ENCODE measurements at regions not wholly inside any gene's neighbourhood (a gene's known extent, or its start where the extent isn't known, plus 50 kb on each side); places are given as distances from the start of the nearest gene placed in this dataset.
A peak's percentile ranks its signal among the peaks of the same experiment; 100 is the strongest.

DNA sequence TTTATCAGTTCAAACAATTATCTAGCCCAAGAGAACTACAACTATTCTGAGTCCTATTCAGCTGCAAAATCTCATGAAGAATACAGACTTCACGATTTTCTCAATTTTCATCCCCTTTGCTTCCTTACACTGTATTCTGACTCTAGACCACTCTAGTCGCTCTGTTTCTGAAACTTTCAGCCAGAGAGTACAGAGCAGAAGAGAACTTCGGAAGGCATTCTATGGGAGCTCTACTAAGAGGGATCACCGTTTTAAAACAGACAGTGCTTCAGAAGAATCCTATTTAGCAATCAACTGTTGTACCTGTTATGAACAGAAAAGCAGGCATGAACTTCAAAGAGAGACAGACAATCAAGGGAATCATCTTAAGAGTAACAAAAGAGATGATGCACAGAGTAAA is 419.4 kb downstream of the SHQ1 start:
- DNase-seq: no peak

DNA sequence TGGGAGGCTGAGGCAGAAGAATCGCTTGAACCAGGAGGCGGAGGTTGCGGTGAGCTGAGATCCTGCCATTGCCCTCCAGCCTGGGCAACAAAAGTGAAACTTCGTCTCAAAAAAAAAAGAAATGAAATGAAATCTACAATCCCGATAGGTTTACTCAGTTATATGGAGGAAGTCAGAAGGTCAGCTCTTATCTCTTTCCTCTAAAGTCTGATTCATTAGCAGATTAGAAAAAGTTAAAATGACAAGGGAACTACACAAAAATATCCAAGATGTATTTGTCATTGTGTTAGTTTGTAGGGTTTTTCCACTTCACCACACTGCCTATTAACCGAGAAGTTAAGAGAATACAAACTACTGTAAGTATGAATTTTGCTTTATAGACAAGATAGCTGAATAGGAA is 420.6 kb downstream of the SHQ1 start:
- no peak for DNase-seq

DNA sequence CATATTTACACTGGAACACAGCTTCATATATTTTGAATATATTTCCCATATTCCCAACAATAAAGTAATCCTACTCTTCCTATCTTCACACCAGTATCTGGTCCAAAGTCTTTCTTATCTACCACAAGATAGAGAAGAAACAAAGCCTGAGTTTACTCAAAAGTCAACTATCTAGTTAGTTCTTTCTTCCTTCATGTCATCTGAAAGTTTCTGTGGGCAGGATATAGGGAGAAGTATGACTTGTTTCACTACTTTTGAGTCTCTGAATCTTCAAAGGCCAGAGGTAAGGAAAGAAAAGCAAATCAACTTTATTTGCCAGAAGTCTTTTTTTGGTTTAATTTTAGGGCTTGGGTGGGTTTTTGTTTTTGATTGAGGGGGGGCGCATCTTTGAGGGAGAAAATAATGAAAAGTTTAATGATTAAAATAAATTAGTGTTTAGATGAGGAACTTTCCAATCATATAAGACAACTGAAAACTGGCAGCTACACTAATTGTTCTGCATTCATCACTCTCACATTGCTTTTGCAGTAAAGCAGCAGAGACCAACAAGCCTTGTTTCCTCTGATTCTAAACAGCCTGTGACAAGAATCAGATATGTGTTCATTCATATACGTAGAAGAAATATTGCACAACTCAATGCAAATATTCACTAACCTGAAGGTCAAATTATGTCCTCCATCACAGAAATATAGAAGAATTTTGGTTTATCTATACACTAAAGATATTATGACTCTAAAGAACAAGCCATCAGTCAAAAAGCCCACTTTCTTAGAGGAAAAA is 421.4 kb downstream of the SHQ1 start:
- peak in 1 of 4 experiments; percentile 13 for DNase-seq

DNA sequence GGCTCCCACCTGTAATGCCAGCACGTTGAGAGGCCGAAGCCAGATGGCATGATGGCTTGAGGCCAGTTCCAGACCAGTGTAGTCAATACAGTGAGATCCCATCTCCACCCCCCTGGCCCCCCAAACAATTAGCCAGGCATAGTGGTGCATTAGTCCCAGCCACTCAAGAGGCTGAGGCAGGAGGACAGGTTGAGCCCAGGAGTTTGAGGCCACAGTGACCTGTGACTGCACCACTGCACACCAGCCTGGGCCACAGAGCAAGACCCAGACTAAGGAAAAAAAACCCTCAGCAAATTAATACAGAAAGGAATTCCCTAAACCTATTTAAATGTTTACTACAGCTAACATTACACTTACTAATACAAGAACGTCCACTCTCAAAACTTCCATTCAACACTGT is 424.6 kb downstream of the SHQ1 start:
- no peak for DNase-seq

DNA sequence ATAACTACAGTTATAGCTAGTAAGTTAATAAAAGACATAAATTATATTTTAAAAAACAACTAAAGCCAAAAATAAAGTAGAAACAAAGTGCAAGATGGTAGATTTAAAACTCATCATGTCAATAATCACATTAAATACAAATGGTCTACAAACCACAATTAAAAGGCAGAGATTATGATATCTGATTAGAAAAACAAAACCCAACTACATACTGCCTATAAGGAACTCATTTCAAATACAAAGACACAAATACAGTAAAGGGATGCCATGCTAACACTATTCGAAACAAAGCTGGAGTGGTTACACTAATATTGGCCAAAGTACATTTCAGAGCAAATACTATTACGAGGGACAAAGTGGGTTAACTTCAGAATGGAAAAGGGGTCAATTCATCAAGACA is 426.5 kb downstream of the SHQ1 start:
- DNase-seq: no peak

DNA sequence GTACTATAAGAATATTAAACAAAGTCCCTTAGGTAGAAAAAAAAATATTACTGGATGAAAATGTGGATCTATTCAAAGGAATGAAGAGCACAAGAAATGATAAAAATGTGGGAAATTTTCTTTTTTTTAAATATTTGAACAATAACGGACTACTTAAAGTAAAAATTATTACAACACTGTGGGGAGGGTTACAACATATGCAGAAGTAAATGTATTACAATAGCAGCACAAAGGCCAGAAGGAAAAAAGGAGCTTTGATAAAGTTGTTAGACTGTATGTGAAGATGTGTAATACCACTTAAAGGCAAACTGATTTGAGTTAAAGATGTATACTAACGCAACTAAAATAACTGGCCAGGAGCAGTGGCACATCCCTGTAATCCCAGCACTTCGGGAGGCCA is 427.1 kb downstream of the SHQ1 start:
- DNase-seq: peak in 2 of 4 experiments; percentile 47 to 61

DNA sequence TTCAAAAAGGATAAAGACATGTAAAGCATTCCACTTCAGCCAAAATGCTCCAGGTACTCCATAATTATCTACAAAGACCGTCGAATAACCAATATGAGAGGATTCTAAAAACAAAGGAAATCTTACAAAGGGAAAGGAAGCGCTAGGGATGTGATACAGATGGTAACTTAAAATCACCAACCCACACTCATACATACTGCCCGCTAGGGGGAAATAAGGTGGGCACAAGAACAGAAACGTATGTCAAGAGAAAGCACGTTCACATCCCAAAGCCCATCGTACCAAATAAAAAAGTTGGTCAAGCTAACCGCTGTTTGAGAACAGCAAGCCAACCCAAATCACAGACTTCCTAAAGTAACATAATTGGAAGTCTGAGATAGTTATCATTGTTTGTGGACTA is 429.4 kb downstream of the SHQ1 start:
- DNase-seq: no peak

DNA sequence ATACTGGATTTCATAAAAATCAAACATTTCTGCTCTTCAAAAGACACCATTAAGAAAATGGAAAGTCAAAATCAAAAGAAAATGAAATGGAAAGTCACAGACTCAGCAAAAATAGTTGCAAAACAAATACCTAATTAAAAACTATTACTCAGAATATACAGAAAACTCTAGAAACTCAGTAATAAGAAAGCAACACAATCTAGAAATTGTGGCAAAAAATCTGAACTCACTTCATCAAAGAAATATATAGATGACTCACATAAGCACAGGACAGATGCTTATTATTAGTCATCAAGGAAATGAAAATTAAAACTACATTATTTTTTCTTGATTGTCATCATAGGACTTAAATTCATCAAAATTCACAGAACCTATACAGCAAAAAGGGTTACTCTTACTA is 430.0 kb downstream of the SHQ1 start:
- DNase-seq: no peak

DNA sequence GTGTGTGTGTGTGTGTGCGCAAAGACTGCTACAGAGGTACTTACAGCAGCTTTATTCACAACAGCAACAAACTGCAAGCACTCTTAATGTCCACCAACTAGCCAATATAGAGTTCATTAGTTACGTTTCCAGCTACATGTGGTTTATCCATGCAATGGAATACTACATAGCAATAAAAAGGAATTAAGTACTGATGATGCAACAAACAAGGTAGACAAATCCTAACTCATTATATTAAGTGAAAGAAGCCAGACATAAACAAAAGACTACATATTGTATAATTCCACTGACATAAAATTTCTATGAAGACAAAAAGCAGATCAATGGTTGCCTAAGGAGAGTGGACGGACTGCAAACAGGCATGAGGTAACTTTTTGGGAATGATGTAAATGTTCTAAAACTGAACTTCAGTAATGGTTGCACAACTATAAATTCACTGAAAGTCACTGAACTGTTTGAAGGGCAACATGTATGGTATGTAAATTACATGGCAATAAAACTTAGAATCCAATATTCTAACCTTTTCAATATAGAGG is 433.7 kb downstream of the SHQ1 start:
- no peak for DNase-seq

DNA sequence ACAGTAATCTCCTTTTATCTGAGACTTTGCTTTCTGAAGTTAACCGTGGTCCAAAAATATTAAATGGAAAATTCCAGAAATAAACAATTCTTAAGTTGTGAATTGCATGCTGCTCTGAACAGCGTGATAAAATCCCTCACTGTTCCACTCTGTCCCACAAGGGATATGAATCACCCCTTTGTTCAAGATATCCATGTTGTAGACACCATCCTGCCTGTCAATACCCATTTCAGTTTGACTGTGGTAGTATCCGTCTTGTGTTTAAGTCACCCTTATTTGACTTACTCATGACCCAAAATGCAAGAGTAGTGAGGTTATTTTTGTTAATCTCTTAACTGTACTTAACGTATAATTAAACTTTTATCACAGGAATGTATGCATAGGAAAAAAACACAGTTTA is 435.0 kb downstream of the SHQ1 start:
- no peak for DNase-seq

DNA sequence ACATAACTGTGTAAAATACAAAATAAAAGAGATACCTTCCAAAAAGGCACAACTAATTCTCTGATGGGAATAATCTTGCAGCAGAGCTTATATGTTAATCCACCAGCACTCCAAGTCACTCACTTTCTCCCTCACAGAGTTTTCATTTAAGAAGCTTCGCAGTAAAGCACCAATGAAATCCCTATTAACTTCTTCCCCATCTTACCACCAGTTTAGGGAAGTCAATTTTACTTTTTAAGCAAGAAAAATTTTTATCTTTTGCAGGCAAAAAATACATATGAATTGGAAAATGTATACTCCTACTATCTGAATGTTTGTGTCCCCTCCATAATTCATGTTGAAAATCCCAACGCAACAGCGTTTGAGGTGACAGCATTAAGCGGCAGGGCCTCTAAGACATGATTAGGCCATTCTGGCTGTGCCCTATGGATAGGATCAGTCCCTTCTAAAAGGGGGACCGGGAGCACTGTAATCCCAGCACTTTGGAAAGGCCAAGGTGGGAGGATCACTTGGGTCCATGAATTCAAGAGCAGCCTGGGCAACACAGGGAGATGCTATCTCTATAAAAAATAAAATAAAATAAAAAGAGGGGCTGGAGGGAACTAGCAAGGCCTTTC is 435.8 kb downstream of the SHQ1 start:
- DNase-seq: peak in 2 of 4 experiments; percentile 39 to 46

DNA sequence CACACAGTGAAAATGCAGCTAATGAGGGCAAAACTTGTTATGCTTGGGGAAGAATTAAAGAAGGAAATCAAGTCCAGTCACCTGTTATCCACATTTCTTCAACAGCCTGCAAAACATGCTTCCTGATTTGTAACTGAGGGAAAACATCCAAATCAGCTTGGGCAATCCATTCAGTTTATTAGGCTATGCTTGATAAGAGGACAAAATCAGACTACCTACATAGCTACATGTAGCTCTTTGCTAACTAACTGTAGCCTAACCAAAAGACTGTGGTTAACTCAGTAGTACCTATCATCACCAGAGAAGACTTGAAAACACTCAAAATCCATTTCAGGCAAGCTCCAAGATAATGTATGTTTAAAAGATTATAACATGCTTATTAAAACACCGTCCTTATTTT is 436.4 kb downstream of the SHQ1 start:
- peak in 1 of 4 experiments; percentile 8 for DNase-seq

DNA sequence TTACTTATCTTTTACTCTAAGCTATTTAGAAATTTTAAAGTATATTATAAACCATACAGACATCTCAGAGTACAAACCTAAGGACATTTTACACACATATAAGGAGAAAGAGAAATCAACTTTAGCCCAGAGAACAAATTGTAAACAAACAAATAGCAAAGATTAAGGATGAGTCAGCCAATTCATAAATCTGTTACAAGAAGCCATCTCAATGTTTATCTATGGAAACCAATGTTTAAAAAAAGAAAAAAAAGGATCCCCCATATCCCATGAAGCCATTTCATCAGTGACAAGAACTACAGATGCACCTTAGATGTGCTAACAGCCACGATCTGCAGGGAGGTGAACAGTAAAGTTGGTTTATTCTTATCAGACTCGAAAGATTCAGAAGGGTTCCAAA is 437.1 kb downstream of the SHQ1 start:
- no peak for DNase-seq

DNA sequence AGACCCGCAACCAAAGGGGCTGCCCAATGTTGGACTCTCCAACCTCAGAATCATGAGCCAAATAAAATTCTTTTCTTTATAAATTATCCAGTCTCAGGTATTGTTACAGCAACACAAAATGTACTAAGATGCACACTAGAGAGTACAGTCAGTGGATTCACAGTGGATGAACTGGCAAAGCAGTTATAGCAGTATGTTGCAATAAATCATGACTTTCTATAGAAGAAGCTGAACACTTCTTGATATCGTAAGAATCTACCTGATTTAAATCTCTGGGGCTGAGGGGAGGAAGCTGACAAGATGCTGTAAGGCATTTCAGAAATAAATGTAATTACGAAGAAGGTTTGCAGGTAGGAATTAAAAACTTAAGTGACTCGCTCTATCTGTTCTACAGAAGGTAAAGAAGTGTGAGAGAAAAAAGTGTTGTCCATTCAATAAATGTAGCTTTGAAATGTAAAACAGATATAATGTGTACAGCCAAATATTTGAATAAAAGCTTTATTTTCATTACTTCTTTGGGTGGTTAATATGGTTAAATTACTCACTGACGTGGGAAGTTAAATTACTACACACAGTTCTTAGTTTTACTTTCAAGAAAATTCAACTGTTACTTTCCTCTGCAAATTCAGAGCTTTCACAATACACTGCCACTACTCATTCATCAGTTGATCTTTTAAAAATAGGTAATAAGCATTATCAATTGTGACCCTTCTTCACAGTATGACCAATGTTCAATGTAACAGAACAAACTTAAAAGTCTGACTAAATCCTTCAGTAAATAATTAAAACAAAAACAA is 439.1 kb downstream of the SHQ1 start:
- peak in 1 of 4 experiments; percentile 13 for DNase-seq

DNA sequence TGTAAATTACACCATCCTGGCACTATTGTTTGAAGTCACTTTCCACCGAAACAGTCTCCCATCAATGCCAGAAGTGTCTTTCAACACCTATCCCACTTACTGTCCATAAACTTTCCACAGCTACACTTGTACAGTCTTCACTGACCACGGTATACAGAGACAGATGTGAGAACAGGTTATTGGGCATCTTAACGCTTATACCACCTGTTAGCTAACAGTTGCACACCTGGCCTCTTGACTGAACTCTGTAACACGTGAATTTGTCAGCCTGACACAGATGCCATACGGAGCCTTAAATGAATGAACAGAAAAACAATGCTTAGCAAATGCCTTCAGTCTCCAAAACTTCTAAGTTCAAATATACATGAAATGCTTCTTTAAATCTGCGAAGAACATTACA is 440.5 kb downstream of the SHQ1 start:
- DNase-seq: no peak

DNA sequence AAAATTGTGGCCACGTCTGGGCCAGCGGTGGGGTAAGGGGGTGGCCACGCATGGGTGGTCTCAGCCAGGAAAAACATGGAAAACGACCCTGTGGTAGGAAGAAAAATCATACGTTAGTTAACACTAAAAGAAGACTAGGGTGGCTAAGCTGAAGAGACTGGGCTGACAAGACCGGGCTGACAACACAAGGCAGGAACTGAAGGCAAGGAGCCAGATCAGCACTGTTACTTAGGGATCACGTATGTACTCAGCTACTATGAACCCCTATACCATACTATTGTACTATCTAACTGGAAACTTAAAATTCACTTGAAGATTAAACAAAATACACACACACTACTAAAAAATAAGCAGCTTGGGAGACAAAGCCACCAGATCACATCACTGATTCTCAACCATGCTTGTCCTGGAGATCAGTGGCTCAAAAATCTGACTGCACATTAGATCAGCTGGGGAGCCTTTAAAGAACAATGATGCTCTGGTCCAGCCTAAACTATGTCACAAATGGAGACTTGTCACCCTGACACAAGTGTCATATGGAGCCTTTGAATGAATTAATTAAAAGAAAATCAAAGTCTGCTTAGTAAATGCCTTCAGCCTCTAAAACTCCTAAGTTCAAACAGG is 442.2 kb downstream of the SHQ1 start:
- DNase-seq: no peak

DNA sequence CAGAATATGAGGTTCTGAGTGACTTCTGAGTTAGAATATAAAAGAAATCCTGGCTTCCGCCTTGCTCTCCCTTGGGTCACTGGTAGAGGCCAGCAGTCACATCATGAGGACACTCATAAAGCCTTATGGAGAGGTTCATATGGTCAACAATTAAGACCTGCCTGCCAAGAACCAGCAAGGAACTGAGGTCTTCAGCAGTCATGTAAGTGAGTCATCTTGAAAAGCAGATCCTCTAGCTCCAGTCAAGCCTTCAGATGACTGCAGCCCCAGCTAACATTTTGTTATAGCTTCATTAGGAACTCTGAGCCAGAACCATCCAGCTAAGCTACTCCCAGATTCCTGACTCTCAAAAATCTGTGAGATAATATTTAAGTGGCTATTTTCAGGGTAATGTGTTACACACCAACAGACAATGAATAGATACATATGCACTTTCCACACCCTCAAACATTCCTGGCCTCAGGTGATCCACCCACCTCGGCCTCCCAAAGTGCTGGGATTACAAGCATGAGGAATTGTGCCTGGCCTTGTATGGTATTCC is 447.2 kb downstream of the SHQ1 start:
- DNase-seq: peak in 2 of 4 experiments; percentile 38 to 40

DNA sequence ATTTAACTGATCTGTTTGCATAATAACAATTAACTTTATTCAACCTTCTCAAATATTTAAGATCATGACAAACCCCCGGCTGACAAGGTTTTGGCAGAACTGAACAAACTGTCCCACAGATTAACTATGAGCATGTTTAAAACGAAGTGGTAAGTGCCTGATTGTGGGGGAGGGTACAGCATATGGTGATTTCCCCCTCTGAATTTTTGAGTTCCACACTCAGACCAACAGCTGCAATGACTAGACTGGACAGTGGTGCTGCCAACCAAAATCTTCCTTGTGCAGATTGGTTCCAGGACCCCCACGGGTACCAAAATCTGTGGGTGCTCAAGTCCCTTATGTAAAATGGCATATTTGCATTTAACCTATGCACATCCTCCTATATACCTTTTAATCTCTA is 449.5 kb downstream of the SHQ1 start:
- DNase-seq: no peak

DNA sequence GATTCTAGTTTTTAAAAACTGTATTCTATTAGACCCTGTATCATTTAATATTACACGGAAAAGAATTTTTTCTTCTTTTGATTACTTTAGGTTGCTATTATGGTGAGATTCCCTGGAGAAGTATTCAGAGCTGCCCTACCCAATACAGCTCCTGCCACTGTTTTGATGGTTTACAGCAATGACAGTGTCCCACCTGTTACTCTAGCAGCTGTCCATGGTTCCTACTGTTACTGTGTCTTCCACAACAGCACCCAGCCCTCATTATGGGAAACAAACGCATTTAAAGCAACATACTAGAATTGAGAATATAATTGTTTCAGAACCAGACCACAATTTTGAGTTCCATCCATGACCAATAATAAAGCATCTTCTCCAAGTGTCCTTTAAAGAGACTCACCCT is 450.7 kb downstream of the SHQ1 start:
- DNase-seq: no peak

DNA sequence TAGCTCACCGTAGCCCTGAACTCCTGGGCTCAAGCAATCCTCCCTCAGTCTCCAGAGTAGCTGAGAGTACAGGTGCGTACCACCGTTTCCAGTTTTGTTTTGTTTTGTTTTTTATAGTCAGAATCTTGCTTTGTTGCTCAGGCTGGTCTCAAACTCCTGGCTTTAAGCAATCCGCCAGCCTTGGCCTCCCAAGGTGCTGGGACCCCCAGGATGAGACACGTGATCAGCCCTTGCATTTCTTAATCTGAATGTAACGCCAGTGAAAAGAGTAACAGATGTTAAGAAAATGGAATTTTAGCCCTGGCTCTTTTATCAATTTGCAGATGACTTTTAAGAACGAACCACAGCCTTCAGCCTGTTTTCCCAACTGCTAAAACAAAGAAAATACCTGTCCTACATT is 451.3 kb downstream of the SHQ1 start:
- DNase-seq: no peak

DNA sequence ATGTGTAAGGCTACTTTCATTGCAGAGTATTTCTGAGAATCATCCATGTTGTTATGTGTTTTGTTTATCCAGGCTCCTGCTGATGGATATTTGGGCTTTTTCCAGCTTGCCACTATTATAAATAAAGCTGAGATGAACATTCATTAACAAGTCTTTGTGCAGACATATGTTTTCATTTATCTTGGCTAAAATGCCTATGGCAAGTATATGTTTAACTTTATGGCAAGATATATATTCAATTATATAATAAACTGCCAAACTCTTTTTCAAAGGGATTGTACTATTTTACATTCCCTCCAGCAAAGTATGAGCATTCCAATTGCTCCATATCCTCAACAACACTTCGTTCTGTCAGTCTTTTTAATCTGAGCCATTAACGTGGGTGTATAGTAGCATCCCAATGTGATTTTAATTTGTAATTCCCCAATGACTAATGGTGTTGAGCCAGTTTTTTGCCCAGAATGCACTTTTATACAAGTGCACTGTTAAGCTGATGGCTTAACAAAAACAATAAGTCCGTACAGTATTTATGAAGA is 452.4 kb downstream of the SHQ1 start:
- peak in 1 of 4 experiments; percentile 13 for DNase-seq

DNA sequence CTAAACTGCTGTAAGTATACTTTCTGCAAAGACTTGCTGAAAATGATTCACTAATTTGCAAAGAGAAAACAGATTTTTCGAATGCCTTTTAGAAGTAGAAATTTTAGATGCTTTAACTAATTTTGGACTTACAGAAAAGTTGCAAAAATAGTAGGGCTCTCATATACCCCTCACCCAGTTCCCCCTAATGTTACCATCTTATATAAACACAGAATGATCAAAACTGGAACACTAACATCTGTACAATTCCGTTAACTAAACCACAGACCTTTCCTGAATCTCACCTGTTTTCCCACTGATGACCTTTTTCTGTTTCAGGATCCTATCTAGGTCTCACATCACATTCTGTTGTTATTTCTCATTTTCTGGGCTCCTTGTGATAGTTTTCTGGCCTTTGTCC is 454.8 kb downstream of the SHQ1 start:
- DNase-seq: no peak
